SH-SY5Y (cell line): ENCODE measurements at regions not wholly inside any gene's neighbourhood (a gene's known extent, or its start where the extent isn't known, plus 50 kb on each side); places are given as distances from the start of the nearest gene placed in this dataset.

Source experiments
- GATA2 ChIP-seq: IDR thresholded peaks from 2 replicates; pipeline ENCODE4 v1.6.1; 2011; ENCODE audit warnings: mild to moderate bottlenecking, low read depth, low read length
- GATA3 ChIP-seq: IDR thresholded peaks from 2 replicates; pipeline ENCODE4 v1.6.1; 2011; ENCODE audit warnings: low read depth, mild to moderate bottlenecking, low read length, moderate library complexity

GRCh38 chr9:108603141-108603540 lies 252.6 kb downstream of the ACTL7B start:
- TF ChIP-seq GATA2 (no peak), GATA3 (no peak)
